K562 (cell line): ENCODE measurements at regions not wholly inside any gene's neighbourhood (a gene's known extent, or its start where the extent isn't known, plus 50 kb on each side); places are given as distances from the start of the nearest gene placed in this dataset.

Experiments
- ARID2 ChIP-seq: fragments of 450-650 bp; IDR thresholded peaks from 2 replicates; pipeline ENCODE4 v1.6.1; 2017; ENCODE audit warnings: antibody characterized with exemption, mild to moderate bottlenecking
- DNMT1 ChIP-seq: fragments of 450-650 bp; IDR thresholded peaks from 2 replicates; pipeline ENCODE4 v1.6.1; 2016; ENCODE audit warnings: antibody characterized with exemption, mild to moderate bottlenecking
- IFI16 ChIP-seq: fragments of 250-450 bp; sonication (Bioruptor Pico); IDR thresholded peaks from 2 replicates; pipeline ENCODE4 v2.1.2; 2022; ENCODE audit warnings: mild to moderate bottlenecking, inconsistent platforms
- MCM5 ChIP-seq: fragments of 450-650 bp; IDR thresholded peaks from 2 replicates; pipeline ENCODE4 v1.6.1; 2016; ENCODE audit warnings: low read depth
- MEF2A ChIP-seq: IDR thresholded peaks from 2 replicates; pipeline ENCODE4 v1.6.1; 2011; ENCODE audit warnings: low read depth, mild to moderate bottlenecking, low read length, moderate library complexity; ENCODE audit not compliant: control insufficient read depth
- MEIS2 ChIP-seq: fragments of 450-650 bp; IDR thresholded peaks from 2 replicates; pipeline ENCODE4 v1.6.1; 2014; ENCODE audit warnings: mild to moderate bottlenecking; ENCODE audit not compliant: partially characterized antibody
- RHOXF2B ChIP-seq: fragments of 250-450 bp; sonication (Bioruptor Pico); conservative IDR thresholded peaks from 2 replicates; pipeline ENCODE4 v1.5.1; 2021
- ZNF232 ChIP-seq: sonication (generic); formaldehyde crosslinking; IDR thresholded peaks from 2 replicates; pipeline ENCODE4 v1.8.0; 2022; ENCODE audit warnings: mild to moderate bottlenecking, missing genetic modification reagents
- ZNF507 ChIP-seq: conservative IDR thresholded peaks from 2 replicates; pipeline ENCODE4 v1.6.1; 2017; ENCODE audit warnings: missing genetic modification characterization, missing compliant biosample characterization
- TF ChIP-seq, protein P1 (sequence below): fragments of 450-650 bp; formaldehyde crosslinking; IDR thresholded peaks from 2 replicates; pipeline ENCODE4 v1.4.0; 2020; ENCODE audit warnings: mild to moderate bottlenecking
- TF ChIP-seq, protein P2 (sequence below): fragments of 450-650 bp; IDR thresholded peaks from 2 replicates; pipeline ENCODE4 v1.6.1; 2016; ENCODE audit warnings: missing biosample characterization, missing genetic modification characterization
- TF ChIP-seq, protein P3 (sequence below): sonication (generic); formaldehyde crosslinking; IDR thresholded peaks from 2 replicates; pipeline ENCODE4 v1.8.1; 2022; ENCODE audit warnings: missing genetic modification reagents
- TF ChIP-seq, protein P4 (sequence below): fragments of 450-650 bp; conservative IDR thresholded peaks from 2 replicates; pipeline ENCODE4 v1.6.1; 2016; ENCODE audit warnings: missing genetic modification characterization, low read depth, mild to moderate bottlenecking, missing compliant biosample characterization, moderate library complexity
- TF ChIP-seq, protein P5 (sequence below): sonication (generic); formaldehyde crosslinking; IDR thresholded peaks from 2 replicates; pipeline ENCODE4 v1.8.0; 2022; ENCODE audit warnings: missing genetic modification reagents, mild to moderate bottlenecking, borderline replicate concordance
- TF ChIP-seq, protein P6 (sequence below): IDR thresholded peaks from 3 replicates; pipeline ENCODE4 v1.6.1; 2011; ENCODE audit warnings: borderline replicate concordance, mild to moderate bottlenecking, moderate library complexity; ENCODE audit not compliant: insufficient read length; ENCODE audit errors: extremely low read depth
- TF ChIP-seq, protein P7 (sequence below): fragments of 250-450 bp; sonication (Bioruptor Pico); IDR thresholded peaks from 2 replicates; pipeline ENCODE4 v1.5.0; 2022; ENCODE audit warnings: mild to moderate bottlenecking

DNA sequence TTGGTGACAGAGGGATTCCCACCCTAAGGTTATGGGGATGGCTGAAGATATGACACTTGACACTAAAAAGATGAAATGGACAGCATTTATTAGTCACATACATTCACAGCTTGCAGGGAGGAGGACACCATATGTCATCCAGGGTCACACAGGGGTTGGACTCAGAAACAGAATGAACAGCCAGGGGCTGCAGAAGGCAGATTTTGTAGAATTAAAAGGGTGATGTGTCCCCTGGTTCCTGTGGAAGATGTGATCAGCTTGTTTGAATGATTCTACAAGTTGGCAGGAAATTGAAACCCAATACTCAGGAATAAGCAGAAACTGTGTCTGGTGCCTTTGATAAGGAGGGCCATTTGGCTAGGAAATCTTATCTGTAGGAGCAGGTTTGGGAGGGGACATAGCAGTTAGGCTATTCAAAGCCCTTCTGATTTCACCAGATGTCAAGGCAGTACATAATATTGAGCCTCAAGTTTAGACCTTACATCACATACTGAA, 102.3 kb upstream of the GRIN3A start (continued):
- TF ChIP-seq, protein P1, sequence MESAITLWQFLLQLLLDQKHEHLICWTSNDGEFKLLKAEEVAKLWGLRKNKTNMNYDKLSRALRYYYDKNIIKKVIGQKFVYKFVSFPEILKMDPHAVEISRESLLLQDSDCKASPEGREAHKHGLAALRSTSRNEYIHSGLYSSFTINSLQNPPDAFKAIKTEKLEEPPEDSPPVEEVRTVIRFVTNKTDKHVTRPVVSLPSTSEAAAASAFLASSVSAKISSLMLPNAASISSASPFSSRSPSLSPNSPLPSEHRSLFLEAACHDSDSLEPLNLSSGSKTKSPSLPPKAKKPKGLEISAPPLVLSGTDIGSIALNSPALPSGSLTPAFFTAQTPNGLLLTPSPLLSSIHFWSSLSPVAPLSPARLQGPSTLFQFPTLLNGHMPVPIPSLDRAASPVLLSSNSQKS (CRISPR knock-in tag) = no peak
- TF ChIP-seq RHOXF2B (CRISPR knock-in tag) = no peak
- TF ChIP-seq, protein P2, sequence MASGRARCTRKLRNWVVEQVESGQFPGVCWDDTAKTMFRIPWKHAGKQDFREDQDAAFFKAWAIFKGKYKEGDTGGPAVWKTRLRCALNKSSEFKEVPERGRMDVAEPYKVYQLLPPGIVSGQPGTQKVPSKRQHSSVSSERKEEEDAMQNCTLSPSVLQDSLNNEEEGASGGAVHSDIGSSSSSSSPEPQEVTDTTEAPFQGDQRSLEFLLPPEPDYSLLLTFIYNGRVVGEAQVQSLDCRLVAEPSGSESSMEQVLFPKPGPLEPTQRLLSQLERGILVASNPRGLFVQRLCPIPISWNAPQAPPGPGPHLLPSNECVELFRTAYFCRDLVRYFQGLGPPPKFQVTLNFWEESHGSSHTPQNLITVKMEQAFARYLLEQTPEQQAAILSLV = no peak
- TF ChIP-seq, protein P3, sequence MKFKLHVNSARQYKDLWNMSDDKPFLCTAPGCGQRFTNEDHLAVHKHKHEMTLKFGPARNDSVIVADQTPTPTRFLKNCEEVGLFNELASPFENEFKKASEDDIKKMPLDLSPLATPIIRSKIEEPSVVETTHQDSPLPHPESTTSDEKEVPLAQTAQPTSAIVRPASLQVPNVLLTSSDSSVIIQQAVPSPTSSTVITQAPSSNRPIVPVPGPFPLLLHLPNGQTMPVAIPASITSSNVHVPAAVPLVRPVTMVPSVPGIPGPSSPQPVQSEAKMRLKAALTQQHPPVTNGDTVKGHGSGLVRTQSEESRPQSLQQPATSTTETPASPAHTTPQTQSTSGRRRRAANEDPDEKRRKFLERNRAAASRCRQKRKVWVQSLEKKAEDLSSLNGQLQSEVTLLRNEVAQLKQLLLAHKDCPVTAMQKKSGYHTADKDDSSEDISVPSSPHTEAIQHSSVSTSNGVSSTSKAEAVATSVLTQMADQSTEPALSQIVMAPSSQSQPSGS (CRISPR knock-in tag) = no peak
- TF ChIP-seq DNMT1 = no peak
- TF ChIP-seq ZNF232 = no peak
- TF ChIP-seq, protein P4, sequence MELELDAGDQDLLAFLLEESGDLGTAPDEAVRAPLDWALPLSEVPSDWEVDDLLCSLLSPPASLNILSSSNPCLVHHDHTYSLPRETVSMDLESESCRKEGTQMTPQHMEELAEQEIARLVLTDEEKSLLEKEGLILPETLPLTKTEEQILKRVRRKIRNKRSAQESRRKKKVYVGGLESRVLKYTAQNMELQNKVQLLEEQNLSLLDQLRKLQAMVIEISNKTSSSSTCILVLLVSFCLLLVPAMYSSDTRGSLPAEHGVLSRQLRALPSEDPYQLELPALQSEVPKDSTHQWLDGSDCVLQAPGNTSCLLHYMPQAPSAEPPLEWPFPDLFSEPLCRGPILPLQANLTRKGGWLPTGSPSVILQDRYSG (tag) = no peak
- TF ChIP-seq MCM5 = no peak
- TF ChIP-seq, protein P5, sequence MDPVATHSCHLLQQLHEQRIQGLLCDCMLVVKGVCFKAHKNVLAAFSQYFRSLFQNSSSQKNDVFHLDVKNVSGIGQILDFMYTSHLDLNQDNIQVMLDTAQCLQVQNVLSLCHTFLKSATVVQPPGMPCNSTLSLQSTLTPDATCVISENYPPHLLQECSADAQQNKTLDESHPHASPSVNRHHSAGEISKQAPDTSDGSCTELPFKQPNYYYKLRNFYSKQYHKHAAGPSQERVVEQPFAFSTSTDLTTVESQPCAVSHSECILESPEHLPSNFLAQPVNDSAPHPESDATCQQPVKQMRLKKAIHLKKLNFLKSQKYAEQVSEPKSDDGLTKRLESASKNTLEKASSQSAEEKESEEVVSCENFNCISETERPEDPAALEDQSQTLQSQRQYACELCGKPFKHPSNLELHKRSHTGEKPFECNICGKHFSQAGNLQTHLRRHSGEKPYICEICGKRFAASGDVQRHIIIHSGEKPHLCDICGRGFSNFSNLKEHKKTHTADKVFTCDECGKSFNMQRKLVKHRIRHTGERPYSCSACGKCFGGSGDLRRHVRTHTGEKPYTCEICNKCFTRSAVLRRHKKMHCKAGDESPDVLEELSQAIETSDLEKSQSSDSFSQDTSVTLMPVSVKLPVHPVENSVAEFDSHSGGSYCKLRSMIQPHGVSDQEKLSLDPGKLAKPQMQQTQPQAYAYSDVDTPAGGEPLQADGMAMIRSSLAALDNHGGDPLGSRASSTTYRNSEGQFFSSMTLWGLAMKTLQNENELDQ (CRISPR knock-in tag) = no peak
- TF ChIP-seq ZNF507 (tag) = no peak
- TF ChIP-seq MEF2A = peak; percentile 76
- no peak for TF ChIP-seq IFI16 (CRISPR knock-in tag)
- no peak for TF ChIP-seq ARID2
- TF ChIP-seq, protein P6, sequence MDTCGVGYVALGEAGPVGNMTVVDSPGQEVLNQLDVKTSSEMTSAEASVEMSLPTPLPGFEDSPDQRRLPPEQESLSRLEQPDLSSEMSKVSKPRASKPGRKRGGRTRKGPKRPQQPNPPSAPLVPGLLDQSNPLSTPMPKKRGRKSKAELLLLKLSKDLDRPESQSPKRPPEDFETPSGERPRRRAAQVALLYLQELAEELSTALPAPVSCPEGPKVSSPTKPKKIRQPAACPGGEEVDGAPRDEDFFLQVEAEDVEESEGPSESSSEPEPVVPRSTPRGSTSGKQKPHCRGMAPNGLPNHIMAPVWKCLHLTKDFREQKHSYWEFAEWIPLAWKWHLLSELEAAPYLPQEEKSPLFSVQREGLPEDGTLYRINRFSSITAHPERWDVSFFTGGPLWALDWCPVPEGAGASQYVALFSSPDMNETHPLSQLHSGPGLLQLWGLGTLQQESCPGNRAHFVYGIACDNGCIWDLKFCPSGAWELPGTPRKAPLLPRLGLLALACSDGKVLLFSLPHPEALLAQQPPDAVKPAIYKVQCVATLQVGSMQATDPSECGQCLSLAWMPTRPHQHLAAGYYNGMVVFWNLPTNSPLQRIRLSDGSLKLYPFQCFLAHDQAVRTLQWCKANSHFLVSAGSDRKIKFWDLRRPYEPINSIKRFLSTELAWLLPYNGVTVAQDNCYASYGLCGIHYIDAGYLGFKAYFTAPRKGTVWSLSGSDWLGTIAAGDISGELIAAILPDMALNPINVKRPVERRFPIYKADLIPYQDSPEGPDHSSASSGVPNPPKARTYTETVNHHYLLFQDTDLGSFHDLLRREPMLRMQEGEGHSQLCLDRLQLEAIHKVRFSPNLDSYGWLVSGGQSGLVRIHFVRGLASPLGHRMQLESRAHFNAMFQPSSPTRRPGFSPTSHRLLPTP = no peak
- peak; percentile 90 for TF ChIP-seq MEIS2
- TF ChIP-seq, protein P7, sequence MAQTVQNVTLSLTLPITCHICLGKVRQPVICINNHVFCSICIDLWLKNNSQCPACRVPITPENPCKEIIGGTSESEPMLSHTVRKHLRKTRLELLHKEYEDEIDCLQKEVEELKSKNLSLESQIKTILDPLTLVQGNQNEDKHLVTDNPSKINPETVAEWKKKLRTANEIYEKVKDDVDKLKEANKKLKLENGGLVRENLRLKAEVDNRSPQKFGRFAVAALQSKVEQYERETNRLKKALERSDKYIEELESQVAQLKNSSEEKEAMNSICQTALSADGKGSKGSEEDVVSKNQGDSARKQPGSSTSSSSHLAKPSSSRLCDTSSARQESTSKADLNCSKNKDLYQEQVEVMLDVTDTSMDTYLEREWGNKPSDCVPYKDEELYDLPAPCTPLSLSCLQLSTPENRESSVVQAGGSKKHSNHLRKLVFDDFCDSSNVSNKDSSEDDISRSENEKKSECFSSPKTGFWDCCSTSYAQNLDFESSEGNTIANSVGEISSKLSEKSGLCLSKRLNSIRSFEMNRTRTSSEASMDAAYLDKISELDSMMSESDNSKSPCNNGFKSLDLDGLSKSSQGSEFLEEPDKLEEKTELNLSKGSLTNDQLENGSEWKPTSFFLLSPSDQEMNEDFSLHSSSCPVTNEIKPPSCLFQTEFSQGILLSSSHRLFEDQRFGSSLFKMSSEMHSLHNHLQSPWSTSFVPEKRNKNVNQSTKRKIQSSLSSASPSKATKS (CRISPR knock-in tag) = no peak
